ENCODE measurements at regions not wholly inside any gene's neighbourhood (a gene's known extent, or its start where the extent isn't known, plus 50 kb on each side); places are given as distances from the start of the nearest gene placed in this dataset.

DNA sequence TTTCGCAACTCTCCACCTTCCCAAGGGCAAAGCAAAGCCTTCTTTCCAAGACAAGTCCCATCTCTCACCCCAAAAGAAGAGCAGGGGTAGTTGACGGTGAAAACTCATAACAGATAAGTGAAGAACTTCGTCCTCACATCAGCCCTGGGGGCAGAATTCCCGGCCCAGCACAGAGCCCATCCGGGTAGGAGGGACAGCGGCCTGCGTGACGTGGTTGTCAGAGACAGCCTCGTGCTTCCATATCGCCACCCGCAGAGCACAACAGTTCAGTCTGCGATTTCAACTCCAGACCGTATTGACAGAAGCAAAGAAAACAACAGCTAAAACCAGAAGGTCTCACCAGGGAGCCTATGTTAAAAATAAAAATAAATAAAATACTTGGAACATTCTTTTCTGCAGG lies 273.2 kb downstream of the SYK start:
- Histone ChIP-seq H3K36me3 (ENCODE audit: control insufficient read depth in 2 of 4, insufficient read depth in 4 of 4, low read length in 3 of 4) (no peaks in the 10 kb centered on the region), H4K91ac (replicated peaks; ENCODE audit: insufficient read length, low read length) (no peak overlapping the region), H3K79me2 (ENCODE audit: control insufficient read depth in 1 of 2, insufficient read depth in 2 of 2, low read length in 2 of 2) (no peaks in the 10 kb centered on the region), H3K18ac (ENCODE audit: extremely low read depth, low read length) (no peak overlapping the region), H3K23me2 (ENCODE audit: low read depth, low read length) (no peaks in the 10 kb centered on the region), H3K4me1 (replicated peaks in 1 of 4; ENCODE audit: control insufficient read depth in 3 of 4, insufficient read depth in 4 of 4, low read length in 3 of 4) (peaks cover 0 to 5% (median 0%) of the 10 kb centered on the region in 4 experiments; a peak in 3 of 7 replicates), H2BK5ac (ENCODE audit: low read depth, low read length) (no peak overlapping the region), H2BK12ac (ENCODE audit: low read depth, low read length) (0 out of 2 replicates have a peak overlapping the region, but pooled peaks have one; percentile 9), H3K9me3 (ENCODE audit: insufficient read depth in 2 of 2, low read depth in 1 of 2, low read length in 1 of 2) (no peaks in the 10 kb centered on the region), H4K20me1 (replicated peaks in 1 of 2; ENCODE audit: control insufficient read depth in 1 of 2, insufficient read depth in 2 of 2, low read length in 2 of 2) (no peaks in the 10 kb centered on the region), H2BK20ac (ENCODE audit: low read length) (no peak overlapping the region), H2AFZ (ENCODE audit: low read length) (0 out of 2 replicates have a peak overlapping the region, but pooled peaks have one; percentile 22), H3K4me2 (ENCODE audit: insufficient read depth in 1 of 2, low read depth in 2 of 2, low read length in 2 of 2) (no peak overlapping the region), H2BK15ac (ENCODE audit: low read length) (no peak overlapping the region), H3K14ac (ENCODE audit: insufficient read length) (no peak overlapping the region), H3K23ac (ENCODE audit: insufficient read length) (no peak overlapping the region), H4K8ac (ENCODE audit: extremely low read depth, insufficient read depth, low read length) (no peak overlapping the region), H3K9ac (replicated peaks in 1 of 4; ENCODE audit: extremely low read depth in 1 of 4, low read depth in 3 of 4, low read length in 3 of 4) (no peak overlapping the region), H2BK120ac (replicated peaks; ENCODE audit: low read depth, low read length) (no peak overlapping the region), H3K4ac (replicated peaks; ENCODE audit: insufficient read length, low read depth, low read length) (no peak overlapping the region), H3K27me3 (replicated peaks in 1 of 4; ENCODE audit: control insufficient read depth in 3 of 4, extremely low read depth in 1 of 4, insufficient read depth in 3 of 4, low read length in 3 of 4) (no peaks in the 10 kb centered on the region), H3K4me3 (ENCODE audit: extremely low read depth in 1 of 4, insufficient read depth in 2 of 4, low read depth in 3 of 4, low read length in 4 of 4) (no peak overlapping the region), H3K27ac (ENCODE audit: low read depth, low read length) (no peak overlapping the region), H3K56ac (replicated peaks; ENCODE audit: insufficient read length, low read depth, low read length) (no peak overlapping the region), H3K79me1 (ENCODE audit: low read depth, low read length) (no peaks in the 10 kb centered on the region; the same call in 1 of the 2 replicates), H2AK5ac (ENCODE audit: low read depth, low read length) (no peak overlapping the region), H4K5ac (ENCODE audit: insufficient read length, low read depth, low read length) (no peak overlapping the region)
- TF ChIP-seq SIX5 (IDR thresholded peaks at IDR 0.05; ENCODE audit: low read depth, low read length), result no peak
- TF ChIP-seq RNF2 (IDR thresholded peaks at IDR 0.05; ENCODE audit: borderline replicate concordance, low read depth, low read length, missing control alignments, poor library complexity, severe bottlenecking), result no peak
- TF ChIP-seq JUN (IDR thresholded peaks at IDR 0.05; ENCODE audit: low read depth, low read length), result no peak
- no peak for TF ChIP-seq BACH1 (IDR thresholded peaks at IDR 0.05; ENCODE audit: low read length)
- no peak for TF ChIP-seq TAF1 (IDR thresholded peaks at IDR 0.05; ENCODE audit: low read depth, low read length)
- DNase-seq (ENCODE audit: low read depth in 1 of 2, low spot score in 2 of 2), result peak in 1 of 2 experiments; percentile 33
- ChIA-PET CTCF (ENCODE audit: partially characterized antibody) (no interaction called here), POLR2A (ENCODE audit: partially characterized antibody) (no interaction called here)
- FAIRE-seq, result no peak
- WGBS, 2 experiments (ENCODE audit: extremely low coverage in 1 of 2, insufficient coverage in 1 of 2, insufficient read length in 1 of 2, insufficient replicate concordance in 2 of 2, low coverage in 1 of 2, low lambda C conversion rate in 2 of 2, missing lambda C conversion rate in 1 of 2), result 90% methylated on average over 13 of the region's 13 CpGs; no CpG with 5 or more reads in 1 of the 2 experiments
